ENCODE measurements at regions not wholly inside any gene's neighbourhood (a gene's known extent, or its start where the extent isn't known, plus 50 kb on each side); places are given as distances from the start of the nearest gene placed in this dataset.

GRCh38 chr2:180630756-180631155 lies 349.6 kb upstream of the UBE2E3 start:
- no peak for DNase-seq (ENCODE audit: low read depth, low spot score)
- in situ Hi-C loops (cut with HindIII; ENCODE audit: low pct_unique_long_range_greater_than_20kb, low sequenced_read_pairs) = no loop called here

DNA sequence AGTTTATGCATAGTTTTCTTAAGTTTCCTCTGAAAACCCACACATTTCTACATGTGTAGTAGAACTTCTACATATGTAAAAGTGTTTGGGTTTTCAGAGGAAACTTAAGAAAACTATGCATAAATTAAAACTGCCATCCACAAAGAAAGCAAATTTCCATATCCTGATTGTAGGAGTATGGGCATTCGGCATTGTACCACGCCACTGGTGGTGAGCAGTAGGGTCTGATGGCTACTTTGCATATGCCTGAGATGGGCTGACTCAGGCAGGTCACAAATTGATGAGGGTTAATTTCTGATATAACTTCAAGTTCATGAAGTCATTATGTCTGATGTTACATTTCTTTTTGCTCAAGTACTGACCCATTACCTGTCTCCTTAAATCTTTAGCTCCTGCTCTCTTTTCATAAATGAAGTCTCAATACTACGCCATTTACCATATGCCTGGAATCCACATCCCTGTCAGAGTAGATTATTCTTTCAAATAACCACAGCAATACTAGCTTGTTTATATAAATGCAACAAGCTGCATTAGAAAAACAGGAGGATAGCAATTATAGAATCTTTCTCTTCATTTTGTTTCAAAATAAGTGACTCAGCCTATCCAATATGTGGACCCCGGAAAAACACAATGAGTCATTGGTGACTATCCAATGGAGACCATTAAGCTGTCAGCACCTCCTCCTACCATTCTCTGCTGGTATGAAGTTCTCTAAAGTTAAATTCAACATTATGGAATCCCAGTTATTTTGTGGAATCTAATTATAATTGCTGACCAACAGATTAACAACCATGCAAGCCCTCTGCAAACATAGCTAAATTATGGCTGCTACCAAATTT lies 355.2 kb upstream of the UBE2E3 start:
- CTCF ChIA-PET = no interaction called here
- H3K27me3 ChIP-seq (ENCODE audit: control insufficient read depth, insufficient read depth, low read length) = no peaks in the 10 kb centered on the region
- no TSS peak for BruUV-seq (replicated peaks)
- intact Hi-C loops (cut with micrococcal nuclease; ENCODE audit: unreplicated experiment) = no loop called here
- no peaks in the 10 kb centered on the region for H3K4me1 ChIP-seq (ENCODE audit: control insufficient read depth, insufficient read depth, low read length)
- no peak for ATAC-seq
- no peaks in the 10 kb centered on the region for H3K9me3 ChIP-seq (ENCODE audit: control insufficient read depth, insufficient read depth, low read depth, low read length)
- H3K27ac ChIP-seq (ENCODE audit: low read length) = no peak overlapping the region
- POLR2A ChIA-PET = no interaction called here
- TF ChIP-seq REST (IDR thresholded peaks at IDR 0.05; ENCODE audit: insufficient read depth in 1 of 2, low read depth in 2 of 2, low read length in 1 of 2) = no peak
- TF ChIP-seq POLR2AphosphoS5 (IDR thresholded peaks at IDR 0.05; ENCODE audit: low read depth, low read length) = no peak
- TF ChIP-seq CTCF (IDR thresholded peaks at IDR 0.05) = no peak
- TF ChIP-seq SIN3A (IDR thresholded peaks at IDR 0.05; ENCODE audit: borderline replicate concordance, insufficient read depth, low read depth, low read length) = no peak
- no peak for TF ChIP-seq TCF7L2 (IDR thresholded peaks at IDR 0.05; ENCODE audit: low read depth, low read length)
- H3K4me3 ChIP-seq (ENCODE audit: low read depth in 2 of 2, low read length in 2 of 2) = no peak overlapping the region
- H3K36me3 ChIP-seq (ENCODE audit: control insufficient read depth, insufficient read depth, low read length) = no peaks in the 10 kb centered on the region
- in situ Hi-C loops (cut with HindIII; ENCODE audit: low pct_unique_long_range_greater_than_20kb, low sequenced_read_pairs) = no loop called here
- no peak for DNase-seq (ENCODE audit: low read depth, low spot score)

More at GRCh38 chr2:180630756-180631155, 349.6 kb upstream of the UBE2E3 start:
- ATAC-seq = no peak
- Histone ChIP-seq H3K27me3 (ENCODE audit: control insufficient read depth, insufficient read depth, low read length) (no peaks in the 10 kb centered on the region), H3K9me3 (ENCODE audit: control insufficient read depth, insufficient read depth, low read depth, low read length) (no peaks in the 10 kb centered on the region), H3K36me3 (ENCODE audit: control insufficient read depth, insufficient read depth, low read length) (no peaks in the 10 kb centered on the region), H3K4me3 (ENCODE audit: low read depth in 2 of 2, low read length in 2 of 2) (no peak overlapping the region), H3K4me1 (ENCODE audit: control insufficient read depth, insufficient read depth, low read length) (no peaks in the 10 kb centered on the region), H3K27ac (ENCODE audit: low read length) (no peak overlapping the region)
- CTCF ChIA-PET = no interaction called here
- POLR2A ChIA-PET = no interaction called here
- BruUV-seq (replicated peaks) = no TSS peak
- intact Hi-C loops (cut with micrococcal nuclease; ENCODE audit: unreplicated experiment) = no loop called here
- TF ChIP-seq TCF7L2 (IDR thresholded peaks at IDR 0.05; ENCODE audit: low read depth, low read length) (no peak), REST (IDR thresholded peaks at IDR 0.05; ENCODE audit: insufficient read depth in 1 of 2, low read depth in 2 of 2, low read length in 1 of 2) (no peak), SIN3A (IDR thresholded peaks at IDR 0.05; ENCODE audit: borderline replicate concordance, insufficient read depth, low read depth, low read length) (no peak), CTCF (IDR thresholded peaks at IDR 0.05) (no peak), POLR2AphosphoS5 (IDR thresholded peaks at IDR 0.05; ENCODE audit: low read depth, low read length) (no peak)
